ENCODE measurements at regions not wholly inside any gene's neighbourhood (a gene's known extent, or its start where the extent isn't known, plus 50 kb on each side); places are given as distances from the start of the nearest gene placed in this dataset.

GRCh38 chr10:120034236-120034635 lies 141.7 kb downstream of the SEC23IP start (continued):
- TF ChIP-seq ARID4B (CRISPR knock-in tag; IDR thresholded peaks at IDR 0.05; ENCODE audit: borderline replicate concordance) (no peak), FOXP4 (CRISPR knock-in tag; IDR thresholded peaks at IDR 0.05) (no peak), HMGA2 (CRISPR knock-in tag; IDR thresholded peaks at IDR 0.05) (no peak)

- TF ChIP-seq ERG (CRISPR knock-in tag; IDR thresholded peaks at IDR 0.05): no peak
- no peak overlapping the region for H3K27ac Mint-ChIP-seq
- H3K4me1 Mint-ChIP-seq: peaks cover 16% of the 10 kb centered on the region
- CTCF ChIA-PET: no interaction called here
- POLR2A ChIA-PET: interaction anchor here (0.5 kb wide), 1 partner anchor 91 kb away, joined by 3 read pairs; no protein-coding TSS in a partner anchor
- H3K4me3 Mint-ChIP-seq: no peak overlapping the region
- ATAC-seq (no peak), DNase-seq (ENCODE audit: low spot score) (no peak)
- peaks cover 21% of the 10 kb centered on the region for H3K9me3 Mint-ChIP-seq
- no peaks in the 10 kb centered on the region for H3K36me3 Mint-ChIP-seq
- peaks cover 4% of the 10 kb centered on the region; the same call in 1 of the 2 replicates for H3K27me3 Mint-ChIP-seq (ENCODE audit: low read depth)
These were observed 146.5 kb downstream of the SEC23IP start for GRCh38 chr10:120039046-120039445.

GRCh38 chr10:120039826-120040225 lies 147.3 kb downstream of the SEC23IP start:
- Mint-ChIP-seq H3K27me3 (ENCODE audit: low read depth) (peaks cover 4% of the 10 kb centered on the region; the same call in 1 of the 2 replicates), H3K4me3 (no peak overlapping the region), H3K36me3 (no peaks in the 10 kb centered on the region), H3K27ac (no peak overlapping the region), H3K9me3 (peaks cover 13% of the 10 kb centered on the region), H3K4me1 (peaks cover 16% of the 10 kb centered on the region)
- DNase-seq (ENCODE audit: low spot score): no peak
- CTCF ChIA-PET: no interaction called here
- POLR2A ChIA-PET: no interaction called here
- no peak for ATAC-seq
- TF ChIP-seq RORB (CRISPR knock-in tag; IDR thresholded peaks at IDR 0.05): no peak
- TF ChIP-seq TEAD1 (CRISPR knock-in tag; IDR thresholded peaks at IDR 0.05): no peak
- TF ChIP-seq JAZF1 (CRISPR knock-in tag; IDR thresholded peaks at IDR 0.05): no peak
- no peak for TF ChIP-seq IRF2 (CRISPR knock-in tag; IDR thresholded peaks at IDR 0.05; ENCODE audit: borderline replicate concordance, low read depth)
- TF ChIP-seq TEAD4 (CRISPR knock-in tag; IDR thresholded peaks at IDR 0.05): no peak
- TF ChIP-seq ZBTB43 (CRISPR knock-in tag; IDR thresholded peaks at IDR 0.05): no peak
- TF ChIP-seq FOXK1 (CRISPR knock-in tag; IDR thresholded peaks at IDR 0.05): no peak
- TF ChIP-seq ATF3 (CRISPR knock-in tag; conservative IDR thresholded peaks at IDR 0.05): no peak
- no peak for TF ChIP-seq ZNF396 (CRISPR knock-in tag; IDR thresholded peaks at IDR 0.05; ENCODE audit: borderline replicate concordance)
- TF ChIP-seq SOX15 (CRISPR knock-in tag; IDR thresholded peaks at IDR 0.05): no peak
- TF ChIP-seq NFYB (CRISPR knock-in tag; conservative IDR thresholded peaks at IDR 0.05; ENCODE audit: low read depth): no peak
- no peak for TF ChIP-seq ZNF423 (CRISPR knock-in tag; IDR thresholded peaks at IDR 0.05)
- TF ChIP-seq CDX4 (CRISPR knock-in tag; IDR thresholded peaks at IDR 0.05; ENCODE audit: borderline replicate concordance): no peak
- no peak for TF ChIP-seq AR (CRISPR knock-in tag; IDR thresholded peaks at IDR 0.05)
- TF ChIP-seq PRRX2 (CRISPR knock-in tag; IDR thresholded peaks at IDR 0.05): no peak
- TF ChIP-seq TP53 (CRISPR knock-in tag; IDR thresholded peaks at IDR 0.05): no peak
- no peak for TF ChIP-seq NFE2L1 (CRISPR knock-in tag; IDR thresholded peaks at IDR 0.05)
- no peak for TF ChIP-seq CREB1 (CRISPR knock-in tag; IDR thresholded peaks at IDR 0.05)
- no peak for TF ChIP-seq HMGA2 (CRISPR knock-in tag; IDR thresholded peaks at IDR 0.05)
